BJ (cell line): ENCODE measurements at regions not wholly inside any gene's neighbourhood (a gene's known extent, or its start where the extent isn't known, plus 50 kb on each side); places are given as distances from the start of the nearest gene placed in this dataset.

Experiments used
- CTCF ChIA-PET: fragments of 350-600 bp; formaldehyde crosslinking; extraction: SDS; loops from one replicate; lab custom pipeline; 2021; ENCODE audit warnings: antibody characterized with exemption, inconsistent platforms; lab: Yijun Ruan, JAX
- POLR2A ChIA-PET: fragments of 300-600 bp; sonication (Branson Sonifier 250); formaldehyde crosslinking; extraction: SDS; loops from one replicate; lab custom pipeline; 2021; ENCODE audit warnings: antibody characterized with exemption; lab: Charles Lee
- DNase-seq: peaks from one replicate; pipeline ENCODE4 v3.0.0-alpha.2; 2011; ENCODE audit warnings: low read depth
- H3K27me3 ChIP-seq: 2 replicates; pipeline ENCODE4 v1.6.0; 2011; ENCODE audit warnings: low read length; ENCODE audit not compliant: control insufficient read depth, insufficient read depth
- H3K36me3 ChIP-seq: 2 replicates; pipeline ENCODE4 v1.5.1; 2011; ENCODE audit warnings: low read length; ENCODE audit not compliant: control insufficient read depth, insufficient read depth
- H3K4me3 ChIP-seq: 2 replicates; pipeline ENCODE4 v1.5.1; 2011; ENCODE audit warnings: low read depth, mild to moderate bottlenecking, control low read depth, low read length
- CTCF ChIP-seq: IDR thresholded peaks from 2 replicates; pipeline ENCODE4 v1.5.1; 2011; ENCODE audit warnings: low read depth, mild to moderate bottlenecking, control low read depth, inconsistent platforms, low read length, moderate library complexity; ENCODE audit not compliant: insufficient read depth

GRCh38 chr2:147538088-147538487 lies 306.7 kb upstream of the ACVR2A start:
- no peak for TF ChIP-seq CTCF
- no peaks in the 10 kb centered on the region for H3K27me3 ChIP-seq
- peak; percentile 50 for DNase-seq
- POLR2A ChIA-PET = no interaction called here
- CTCF ChIA-PET = interaction anchor here (1.1 kb wide), 1 partner anchor 372 kb away, joined by 3 read pairs; no protein-coding TSS in a partner anchor
- no peak overlapping the region for H3K4me3 ChIP-seq
- H3K36me3 ChIP-seq = no peaks in the 10 kb centered on the region

- Histone ChIP-seq H3K36me3 (no peaks in the 10 kb centered on the region), H3K4me3 (no peak overlapping the region), H3K27me3 (no peaks in the 10 kb centered on the region)
- POLR2A ChIA-PET = no interaction called here
- no peak for TF ChIP-seq CTCF
- CTCF ChIA-PET = interaction anchor here (0.7 kb wide), 1 partner anchor 64 kb away, joined by 3 read pairs; no protein-coding TSS in a partner anchor
- no peak for DNase-seq
Measured at GRCh38 chr2:147531269-147531668, 313.6 kb upstream of the ACVR2A start.

GRCh38 chr2:147530033-147530432 lies 314.8 kb upstream of the ACVR2A start:
- CTCF ChIA-PET = no interaction called here

GRCh38 chr2:147525819-147526489 lies 318.9 kb upstream of the ACVR2A start:
- ChIA-PET CTCF (no interaction called here), POLR2A (no interaction called here)
- DNase-seq = no peak
- H3K27me3 ChIP-seq = no peaks in the 10 kb centered on the region
- no peaks in the 10 kb centered on the region for H3K36me3 ChIP-seq
- H3K4me3 ChIP-seq = no peak overlapping the region
- TF ChIP-seq CTCF = no peak

More at GRCh38 chr2:147530033-147530432, 314.8 kb upstream of the ACVR2A start:
- Histone ChIP-seq H3K36me3 (no peaks in the 10 kb centered on the region), H3K27me3 (no peaks in the 10 kb centered on the region), H3K4me3 (no peak overlapping the region)
- no peak for DNase-seq
- no peak for TF ChIP-seq CTCF
- POLR2A ChIA-PET = no interaction called here

GRCh38 chr2:147524912-147525311 lies 319.9 kb upstream of the ACVR2A start:
- ChIA-PET POLR2A (no interaction called here), CTCF (no interaction called here)
- no peak for TF ChIP-seq CTCF
- no peak for DNase-seq
- Histone ChIP-seq H3K4me3 (no peak overlapping the region), H3K36me3 (no peaks in the 10 kb centered on the region), H3K27me3 (no peaks in the 10 kb centered on the region)
